ENCODE measurements at regions not wholly inside any gene's neighbourhood (a gene's known extent, or its start where the extent isn't known, plus 50 kb on each side); places are given as distances from the start of the nearest gene placed in this dataset.

DNA sequence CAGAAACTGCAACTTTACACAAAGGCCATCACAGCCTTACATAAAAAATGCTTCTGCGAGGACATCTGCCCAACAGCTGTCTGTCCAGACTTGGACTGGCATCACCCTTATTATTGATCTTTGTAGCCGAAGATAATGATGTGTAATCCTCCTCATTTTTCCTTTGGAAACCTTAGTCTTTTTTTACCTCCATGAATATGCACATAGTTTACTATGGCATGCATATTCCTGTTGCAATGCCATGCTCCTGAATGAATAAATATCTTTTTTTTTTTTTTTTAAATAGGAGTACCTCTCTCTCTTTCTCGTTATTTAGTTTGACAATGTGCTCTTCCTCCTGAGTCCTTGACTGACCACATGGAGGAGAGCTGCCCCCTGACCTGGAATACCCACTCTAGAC is 409.6 kb upstream of the USP24 start:
- H3K36me3 ChIP-seq (ENCODE audit: insufficient read depth, low read length) = no peaks in the 10 kb centered on the region
- no peak overlapping the region for H3K4me3 ChIP-seq (ENCODE audit: low read depth, low read length, poor library complexity, severe bottlenecking)
- H3F3A ChIP-seq (ENCODE audit: insufficient read depth, low read length) = no peaks in the 10 kb centered on the region
- no peaks in the 10 kb centered on the region for H3K4me1 ChIP-seq (ENCODE audit: insufficient read depth, low read length, severe bottlenecking)
- H3K9me2 ChIP-seq (ENCODE audit: low read depth, low read length) = no peaks in the 10 kb centered on the region
- no peak overlapping the region for H3K4me2 ChIP-seq (ENCODE audit: low read length)
- H3K27me3 ChIP-seq (ENCODE audit: insufficient read depth, low read length) = no peaks in the 10 kb centered on the region
- H3K79me2 ChIP-seq (ENCODE audit: insufficient read depth, low read length) = no peaks in the 10 kb centered on the region
- no peak overlapping the region for H3K27ac ChIP-seq (ENCODE audit: low read depth, low read length, poor library complexity, severe bottlenecking)
- H3K9ac ChIP-seq (ENCODE audit: low read length) = no peak overlapping the region
- no peaks in the 10 kb centered on the region for H4K20me1 ChIP-seq (ENCODE audit: insufficient read depth, low read length)
- H2AFZ ChIP-seq (ENCODE audit: low read length) = no peak overlapping the region
- no peak for TF ChIP-seq EZH2 (IDR thresholded peaks at IDR 0.05; ENCODE audit: borderline replicate concordance, low read length)
- TF ChIP-seq, protein P1, sequence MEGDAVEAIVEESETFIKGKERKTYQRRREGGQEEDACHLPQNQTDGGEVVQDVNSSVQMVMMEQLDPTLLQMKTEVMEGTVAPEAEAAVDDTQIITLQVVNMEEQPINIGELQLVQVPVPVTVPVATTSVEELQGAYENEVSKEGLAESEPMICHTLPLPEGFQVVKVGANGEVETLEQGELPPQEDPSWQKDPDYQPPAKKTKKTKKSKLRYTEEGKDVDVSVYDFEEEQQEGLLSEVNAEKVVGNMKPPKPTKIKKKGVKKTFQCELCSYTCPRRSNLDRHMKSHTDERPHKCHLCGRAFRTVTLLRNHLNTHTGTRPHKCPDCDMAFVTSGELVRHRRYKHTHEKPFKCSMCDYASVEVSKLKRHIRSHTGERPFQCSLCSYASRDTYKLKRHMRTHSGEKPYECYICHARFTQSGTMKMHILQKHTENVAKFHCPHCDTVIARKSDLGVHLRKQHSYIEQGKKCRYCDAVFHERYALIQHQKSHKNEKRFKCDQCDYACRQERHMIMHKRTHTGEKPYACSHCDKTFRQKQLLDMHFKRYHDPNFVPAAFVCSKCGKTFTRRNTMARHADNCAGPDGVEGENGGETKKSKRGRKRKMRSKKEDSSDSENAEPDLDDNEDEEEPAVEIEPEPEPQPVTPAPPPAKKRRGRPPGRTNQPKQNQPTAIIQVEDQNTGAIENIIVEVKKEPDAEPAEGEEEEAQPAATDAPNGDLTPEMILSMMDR (IDR thresholded peaks at IDR 0.05; ENCODE audit: low read length) = no peak
- no peaks in the 10 kb centered on the region for H3K9me3 ChIP-seq (ENCODE audit: low read length)

DNA sequence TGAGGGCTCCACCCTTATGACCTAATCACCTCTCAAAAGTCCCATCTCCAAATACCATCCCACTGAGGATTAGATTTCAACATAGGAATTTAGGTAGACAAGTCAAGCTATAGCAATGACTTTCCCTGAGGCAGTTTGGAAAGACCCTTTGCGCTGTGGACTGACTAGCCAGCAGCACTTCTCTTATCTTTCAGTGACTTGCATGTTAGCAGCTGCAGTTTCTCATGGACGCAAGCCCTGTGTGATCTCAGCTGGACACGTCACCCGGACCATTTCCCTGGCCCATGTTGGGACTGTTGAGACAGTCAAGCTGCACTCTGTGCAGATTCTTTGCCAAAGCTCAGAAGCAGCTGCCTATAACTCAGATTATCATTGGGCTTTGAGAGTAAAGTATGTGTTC is 408.1 kb upstream of the USP24 start:
- TF ChIP-seq, protein P1 (IDR thresholded peaks at IDR 0.05; ENCODE audit: low read length) = no peak
- H3K79me2 ChIP-seq (ENCODE audit: insufficient read depth, low read length) = no peaks in the 10 kb centered on the region

GRCh38 chr1:55622074-55622473 is 406.9 kb upstream of the USP24 start:
- H4K20me1 ChIP-seq (ENCODE audit: insufficient read depth, low read length) = no peaks in the 10 kb centered on the region
- H3K4me2 ChIP-seq (ENCODE audit: low read length) = no peak overlapping the region
- TF ChIP-seq, protein P1 (IDR thresholded peaks at IDR 0.05; ENCODE audit: low read length) = no peak
- no peak for TF ChIP-seq EZH2 (IDR thresholded peaks at IDR 0.05; ENCODE audit: borderline replicate concordance, low read length)
- no peak overlapping the region for H3K27ac ChIP-seq (ENCODE audit: low read depth, low read length, poor library complexity, severe bottlenecking)
- no peak overlapping the region for H3K4me3 ChIP-seq (ENCODE audit: low read depth, low read length, poor library complexity, severe bottlenecking)
- H3K9me3 ChIP-seq (ENCODE audit: low read length) = no peaks in the 10 kb centered on the region
- no peak overlapping the region for H2AFZ ChIP-seq (ENCODE audit: low read length)
- H3F3A ChIP-seq (ENCODE audit: insufficient read depth, low read length) = no peaks in the 10 kb centered on the region
- no peaks in the 10 kb centered on the region for H3K4me1 ChIP-seq (ENCODE audit: insufficient read depth, low read length, severe bottlenecking)
- H3K36me3 ChIP-seq (ENCODE audit: insufficient read depth, low read length) = no peaks in the 10 kb centered on the region
- H3K9me2 ChIP-seq (ENCODE audit: low read depth, low read length) = no peaks in the 10 kb centered on the region
- H3K9ac ChIP-seq (ENCODE audit: low read length) = no peak overlapping the region
- no peaks in the 10 kb centered on the region for H3K79me2 ChIP-seq (ENCODE audit: insufficient read depth, low read length)
- H3K27me3 ChIP-seq (ENCODE audit: insufficient read depth, low read length) = no peaks in the 10 kb centered on the region

More for the DNA sequence above, 408.1 kb upstream of the USP24 start:
- H3K9ac ChIP-seq (ENCODE audit: low read length) = no peak overlapping the region
- H3K9me2 ChIP-seq (ENCODE audit: low read depth, low read length) = no peaks in the 10 kb centered on the region
- no peak overlapping the region for H2AFZ ChIP-seq (ENCODE audit: low read length)
- no peaks in the 10 kb centered on the region for H3K9me3 ChIP-seq (ENCODE audit: low read length)
- no peaks in the 10 kb centered on the region for H3K36me3 ChIP-seq (ENCODE audit: insufficient read depth, low read length)
- H3K4me2 ChIP-seq (ENCODE audit: low read length) = no peak overlapping the region
- no peaks in the 10 kb centered on the region for H3K4me1 ChIP-seq (ENCODE audit: insufficient read depth, low read length, severe bottlenecking)
- H3K4me3 ChIP-seq (ENCODE audit: low read depth, low read length, poor library complexity, severe bottlenecking) = no peak overlapping the region
- H3K27ac ChIP-seq (ENCODE audit: low read depth, low read length, poor library complexity, severe bottlenecking) = no peak overlapping the region
- no peaks in the 10 kb centered on the region for H3K27me3 ChIP-seq (ENCODE audit: insufficient read depth, low read length)
- H4K20me1 ChIP-seq (ENCODE audit: insufficient read depth, low read length) = no peaks in the 10 kb centered on the region
- H3F3A ChIP-seq (ENCODE audit: insufficient read depth, low read length) = no peaks in the 10 kb centered on the region
